Endothelial cell of umbilical vein (primary cell): ENCODE measurements at regions not wholly inside any gene's neighbourhood (a gene's known extent, or its start where the extent isn't known, plus 50 kb on each side); places are given as distances from the start of the nearest gene placed in this dataset.

Experiments
- BruUV-seq: library from RNA; stranded (reverse); fragments of 400-500 nt; replicated peaks from 2 replicates; lab custom pipeline; 2021; lab: Mats Ljungman, UMichigan
- CTCF ChIA-PET: fragments of 300-600, 350-600 bp; sonication (Branson Sonifier 250); formaldehyde crosslinking; loops from one replicate; lab custom pipeline; 2021; ENCODE audit warnings: antibody characterized with exemption, inconsistent platforms; lab: Charles Lee
- POLR2A ChIA-PET: fragments of 300-600, 350-600 bp; sonication (Branson Sonifier 250); formaldehyde crosslinking; loops from one replicate; lab custom pipeline; 2021; ENCODE audit warnings: antibody characterized with exemption, inconsistent platforms; lab: Charles Lee
- DNase-seq: peaks from one replicate; pipeline ENCODE4 v3.0.0-alpha.2; 2011; ENCODE audit warnings: low read depth, low spot score
- FAIRE-seq: peaks from 2 replicates; lab custom pipeline; 2011; peaks lifted over from hg19 to GRCh38; lab: Jason Lieb, UNC
- H2AFZ ChIP-seq: 2 replicates; pipeline ENCODE4 v1.6.0; 2012; ENCODE audit warnings: low read depth, low read length, control low read depth, inconsistent platforms
- H3K27ac ChIP-seq: 2 replicates; pipeline ENCODE4 v1.5.1; 2011; ENCODE audit warnings: low read depth, mild to moderate bottlenecking, control low read depth, low read length, moderate library complexity; ENCODE audit not compliant: insufficient read depth
- H3K27me3 ChIP-seq, 2 experiments: 2 replicates each; pipeline versions ENCODE4 v1.6.0 to v1.6.1; 2011; ENCODE audit warnings: low read length in 2 of 2, mixed read lengths in 1 of 2; ENCODE audit not compliant: control insufficient read depth in 2 of 2, insufficient read depth in 2 of 2
- H3K36me3 ChIP-seq, 2 experiments: 2 replicates in 1 of 2; 3 replicates in 1 of 2; pipeline ENCODE4 v1.5.1; 2011; ENCODE audit warnings: low read length in 2 of 2, mild to moderate bottlenecking in 1 of 2, moderate library complexity in 1 of 2; ENCODE audit not compliant: control insufficient read depth in 2 of 2, insufficient read depth in 2 of 2; ENCODE audit errors: extremely low read depth in 1 of 2
- H3K4me1 ChIP-seq: 3 replicates; pipeline ENCODE4 v1.5.1; 2011; ENCODE audit warnings: mild to moderate bottlenecking, low read length; ENCODE audit not compliant: control insufficient read depth, insufficient read depth; ENCODE audit errors: extremely low read depth
- H3K4me2 ChIP-seq: 2 replicates; pipeline ENCODE4 v1.6.1; 2011; ENCODE audit warnings: low read length, control low read depth, mixed read lengths; ENCODE audit not compliant: insufficient read depth
- H3K4me3 ChIP-seq, 3 experiments: fragments of 200-600 bp in 1 of 3; sonication (generic), shearing (Covaris generic) in 1 of 3; replicated peaks in 1 of 3; 2 replicates each; pipeline ENCODE4 v1.5.1; 2011 to 2016; ENCODE audit warnings: control low read depth in 3 of 3, low read length in 3 of 3, mild to moderate bottlenecking in 2 of 3, inconsistent platforms in 1 of 3, low read depth in 1 of 3, moderate library complexity in 1 of 3; ENCODE audit not compliant: insufficient read depth in 1 of 3
- H3K79me2 ChIP-seq: 2 replicates; pipeline ENCODE4 v1.6.0; 2012; ENCODE audit warnings: low read length, inconsistent platforms; ENCODE audit not compliant: control insufficient read depth, insufficient read depth
- H3K9ac ChIP-seq: replicated peaks from 2 replicates; pipeline ENCODE3; 2011; ENCODE audit warnings: low read length, control low read depth; ENCODE audit not compliant: insufficient read depth; ENCODE audit errors: extremely low read depth
- H3K9me1 ChIP-seq: replicated peaks from 3 replicates; pipeline ENCODE4 v1.6.0; 2011; ENCODE audit warnings: mild to moderate bottlenecking, low read length; ENCODE audit not compliant: control insufficient read depth, insufficient read depth; ENCODE audit errors: extremely low read depth
- H3K9me3 ChIP-seq: replicated peaks from 2 replicates; pipeline ENCODE4 v1.5.1; 2012; ENCODE audit warnings: low read length, inconsistent platforms; ENCODE audit not compliant: control insufficient read depth, insufficient read depth
- H4K20me1 ChIP-seq: replicated peaks from 2 replicates; pipeline ENCODE3; 2011; ENCODE audit warnings: mild to moderate bottlenecking, low read length; ENCODE audit not compliant: control insufficient read depth, insufficient read depth; ENCODE audit errors: extremely low read depth
- EZH2 ChIP-seq: IDR thresholded peaks from 2 replicates; pipeline ENCODE4 v1.6.1; 2012; ENCODE audit warnings: borderline replicate concordance, low read depth, mild to moderate bottlenecking, moderate library complexity, low read length, inconsistent platforms; ENCODE audit not compliant: severe bottlenecking
- FOS ChIP-seq: IDR thresholded peaks from 2 replicates; pipeline ENCODE4 v1.6.1; 2011; ENCODE audit warnings: mild to moderate bottlenecking, low read length, moderate library complexity, borderline replicate concordance; ENCODE audit not compliant: insufficient read depth
- GATA2 ChIP-seq: IDR thresholded peaks from 2 replicates; pipeline ENCODE4 v1.7.0; 2011; ENCODE audit warnings: low read depth, mild to moderate bottlenecking, moderate library complexity, mixed read lengths, low read length; ENCODE audit not compliant: insufficient read length, insufficient read depth
- JUN ChIP-seq: IDR thresholded peaks from 2 replicates; pipeline ENCODE4 v1.6.1; 2011; ENCODE audit warnings: borderline replicate concordance, low read depth; ENCODE audit not compliant: insufficient read length, insufficient read depth
- MAX ChIP-seq: IDR thresholded peaks from 2 replicates; pipeline ENCODE4 v1.6.1; 2011; ENCODE audit not compliant: insufficient read depth, insufficient read length
- MYC ChIP-seq: IDR thresholded peaks from one replicate; pipeline ENCODE4 v1.6.1; 2011; ENCODE audit warnings: mild to moderate bottlenecking, low read depth, low read length
- POLR2AphosphoS5 ChIP-seq: IDR thresholded peaks from 2 replicates; pipeline ENCODE4 v1.6.1; 2012; ENCODE audit warnings: low read depth, mild to moderate bottlenecking, control low read depth, low read length, moderate library complexity; ENCODE audit not compliant: insufficient read depth
- dilution Hi-C: fragments of 300-500 bp; cut with MboI; formaldehyde crosslinking; loops from one replicate; pipeline ENCODE4 v1.15.0; 2019; ENCODE audit warnings: low sequenced_read_pairs; ENCODE audit not compliant: extremely low pct_ligation_motif_present
- intact Hi-C: fragments of 100-400 bp; cut with micrococcal nuclease; formaldehyde crosslinking; loops from one replicate; pipeline ENCODE4 v1.10.0; 2022
- TF ChIP-seq, protein P1 (sequence below), 2 donors: IDR thresholded peaks; 1 replicate in 1 of 2; 2 replicates in 1 of 2; pipeline ENCODE4 v1.5.1; 2011; ENCODE audit warnings: low read length in 2 of 2, mild to moderate bottlenecking in 2 of 2, moderate library complexity in 2 of 2, control low read depth in 1 of 2, inconsistent platforms in 1 of 2, low read depth in 1 of 2; ENCODE audit not compliant: insufficient read depth in 1 of 2; ENCODE audit errors: extremely low read depth in 1 of 2

DNA sequence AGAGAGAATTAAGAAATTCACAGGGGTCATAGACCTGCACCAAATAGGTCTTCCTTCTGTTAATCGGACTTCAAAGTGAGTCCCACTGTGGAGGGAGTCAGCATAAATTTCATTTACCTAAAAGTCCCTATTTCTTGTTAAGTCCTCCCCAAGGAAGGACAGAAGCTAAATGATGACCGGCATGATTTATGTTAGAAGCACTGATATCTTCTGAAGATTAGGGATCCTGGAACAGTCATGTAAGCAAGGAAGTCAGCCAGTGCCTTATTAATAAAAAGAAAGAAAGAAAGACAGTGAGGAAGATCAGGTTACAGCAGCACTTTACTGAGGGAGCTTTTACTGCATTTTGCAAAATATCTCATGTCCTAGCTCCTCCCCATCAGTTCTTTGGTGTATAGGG, 287.5 kb downstream of the FOXG1 start:
- H3K27ac ChIP-seq, result no peak overlapping the region
- H3K9ac ChIP-seq, result no peak overlapping the region
- BruUV-seq, result no TSS peak
- H2AFZ ChIP-seq, result no peak overlapping the region
- H3K4me2 ChIP-seq, result no peak overlapping the region
- H3K4me3 ChIP-seq, result no peak overlapping the region
- H3K36me3 ChIP-seq, result no peaks in the 10 kb centered on the region
- TF ChIP-seq MYC (no peak), GATA2 (no peak), EZH2 (no peak), JUN (no peak), POLR2AphosphoS5 (no peak), FOS (no peak), MAX (no peak)
- TF ChIP-seq, protein P1, sequence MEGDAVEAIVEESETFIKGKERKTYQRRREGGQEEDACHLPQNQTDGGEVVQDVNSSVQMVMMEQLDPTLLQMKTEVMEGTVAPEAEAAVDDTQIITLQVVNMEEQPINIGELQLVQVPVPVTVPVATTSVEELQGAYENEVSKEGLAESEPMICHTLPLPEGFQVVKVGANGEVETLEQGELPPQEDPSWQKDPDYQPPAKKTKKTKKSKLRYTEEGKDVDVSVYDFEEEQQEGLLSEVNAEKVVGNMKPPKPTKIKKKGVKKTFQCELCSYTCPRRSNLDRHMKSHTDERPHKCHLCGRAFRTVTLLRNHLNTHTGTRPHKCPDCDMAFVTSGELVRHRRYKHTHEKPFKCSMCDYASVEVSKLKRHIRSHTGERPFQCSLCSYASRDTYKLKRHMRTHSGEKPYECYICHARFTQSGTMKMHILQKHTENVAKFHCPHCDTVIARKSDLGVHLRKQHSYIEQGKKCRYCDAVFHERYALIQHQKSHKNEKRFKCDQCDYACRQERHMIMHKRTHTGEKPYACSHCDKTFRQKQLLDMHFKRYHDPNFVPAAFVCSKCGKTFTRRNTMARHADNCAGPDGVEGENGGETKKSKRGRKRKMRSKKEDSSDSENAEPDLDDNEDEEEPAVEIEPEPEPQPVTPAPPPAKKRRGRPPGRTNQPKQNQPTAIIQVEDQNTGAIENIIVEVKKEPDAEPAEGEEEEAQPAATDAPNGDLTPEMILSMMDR (IDR thresholded peaks at IDR 0.05; ENCODE audit: extremely low read depth in 1 of 2, insufficient read depth in 1 of 2, low read depth in 1 of 2, low read length in 2 of 2), result no peak
- no peaks in the 10 kb centered on the region for H3K27me3 ChIP-seq
- ChIA-PET CTCF (interaction anchor here (0.6 kb wide), 1 partner anchor 453 kb away, joined by 3 read pairs; no protein-coding TSS in a partner anchor), POLR2A (no interaction called here)
- dilution Hi-C loops, result no loop called here
- H3K4me1 ChIP-seq, result no peaks in the 10 kb centered on the region
- DNase-seq (no peak), FAIRE-seq (no peak)
- no peaks in the 10 kb centered on the region for H4K20me1 ChIP-seq
- intact Hi-C loops, result no loop called here
- H3K79me2 ChIP-seq, result no peaks in the 10 kb centered on the region
- H3K9me1 ChIP-seq, result no peaks in the 10 kb centered on the region
- no peaks in the 10 kb centered on the region for H3K9me3 ChIP-seq
